Head of caudate nucleus (tissue), 42 donors: ENCODE measurements at regions not wholly inside any gene's neighbourhood (a gene's known extent, or its start where the extent isn't known, plus 50 kb on each side); places are given as distances from the start of the nearest gene placed in this dataset.
"Not testable (repeated sequence)": the region's sequence is repeated elsewhere in the genome, so short reads cannot be mapped to it uniquely, and the experiment has no call there.

Experiments used
- DNase-seq, 42 donors: peaks; one replicate each; pipeline versions ENCODE4 v3.0.0 to v3.0.0-alpha.2; 2020 to 2021; ENCODE audit warnings: mixed read lengths in 7 of 42
- intact Hi-C: fragments of 100-400 bp; cut with DNase I; formaldehyde crosslinking; loops from one replicate; pipeline ENCODE4 v1.15.0; 2022

DNA sequence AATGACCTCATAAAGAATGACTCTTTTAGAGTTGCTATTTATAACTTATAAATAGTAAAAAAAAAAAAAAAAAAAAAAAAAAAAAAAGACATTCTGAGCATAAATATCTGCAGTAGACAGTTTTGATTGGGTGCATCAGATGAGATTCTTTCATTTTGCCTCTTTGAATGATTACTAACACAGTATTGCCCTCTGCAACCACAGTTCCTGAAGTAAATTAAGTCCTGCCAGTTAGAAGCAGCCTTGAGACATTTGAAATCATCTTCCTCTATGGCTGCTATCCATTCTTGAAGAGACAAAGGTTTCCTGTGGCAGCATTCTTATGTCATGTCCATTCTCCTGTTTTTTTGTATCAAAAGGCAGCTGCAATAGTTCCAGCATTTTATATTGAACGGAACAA is 892.4 kb upstream of the MIR17HG start:
- no peak for DNase-seq
- intact Hi-C loops, result no loop called here

DNA sequence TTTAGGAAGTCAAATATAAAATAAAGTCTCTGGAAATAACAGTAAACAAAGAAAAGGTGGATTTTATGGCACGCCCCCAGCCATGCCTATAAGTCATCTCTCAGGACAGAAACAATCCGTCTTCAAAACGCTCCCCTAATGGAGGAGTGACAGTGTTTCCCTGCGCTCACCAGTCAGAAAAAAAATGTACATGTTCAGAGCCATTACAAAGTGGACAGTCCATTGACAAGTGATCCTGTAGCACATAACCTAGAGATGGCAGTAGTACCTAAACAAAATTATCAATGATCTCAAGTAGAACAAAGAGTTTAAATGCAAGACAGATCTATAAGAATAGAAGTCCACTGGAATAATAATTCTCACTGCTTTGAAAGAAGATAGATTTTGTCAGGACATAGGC is 891.7 kb upstream of the MIR17HG start:
- DNase-seq, result no peak
- intact Hi-C loops, result no loop called here

DNA sequence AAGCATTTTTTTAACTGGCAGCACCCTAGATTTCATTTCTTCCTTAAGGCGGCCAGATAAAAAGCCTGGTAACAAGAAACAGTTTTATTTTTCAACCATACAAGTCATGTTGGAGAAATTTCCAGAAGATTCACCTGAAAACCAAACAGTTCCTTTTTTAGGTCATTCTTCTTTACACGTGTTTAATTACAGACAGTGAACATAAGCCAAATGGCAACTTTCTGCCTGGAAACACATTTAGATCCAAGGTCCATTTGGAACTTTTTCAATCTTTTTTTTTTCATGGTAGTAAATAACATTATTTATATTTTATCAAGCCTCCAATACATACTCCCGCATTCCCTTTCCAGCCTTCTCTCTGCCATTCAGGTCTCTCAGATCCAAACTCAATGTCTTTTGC is 886.1 kb upstream of the MIR17HG start:
- DNase-seq, result no peak
- intact Hi-C loops, result no loop called here

DNA sequence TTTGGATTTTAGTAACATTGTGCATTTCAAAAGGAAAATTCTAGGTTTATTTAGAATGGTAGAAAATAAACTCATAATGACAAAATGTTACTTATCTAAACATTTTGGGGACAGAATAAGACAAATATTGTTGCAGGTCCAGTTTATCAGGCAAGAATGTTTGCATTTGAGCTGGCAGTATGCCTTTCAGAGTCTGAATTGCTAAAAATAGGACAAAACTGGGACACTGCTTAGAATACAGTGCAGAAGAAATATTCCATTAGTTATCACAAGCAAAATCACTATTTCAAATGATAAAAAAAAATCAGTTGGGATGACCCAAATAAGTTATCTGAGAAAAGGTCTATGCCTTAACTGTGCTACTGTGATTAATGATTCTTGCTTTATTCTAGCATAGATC is 870.3 kb upstream of the MIR17HG start:
- no peak for DNase-seq

DNA sequence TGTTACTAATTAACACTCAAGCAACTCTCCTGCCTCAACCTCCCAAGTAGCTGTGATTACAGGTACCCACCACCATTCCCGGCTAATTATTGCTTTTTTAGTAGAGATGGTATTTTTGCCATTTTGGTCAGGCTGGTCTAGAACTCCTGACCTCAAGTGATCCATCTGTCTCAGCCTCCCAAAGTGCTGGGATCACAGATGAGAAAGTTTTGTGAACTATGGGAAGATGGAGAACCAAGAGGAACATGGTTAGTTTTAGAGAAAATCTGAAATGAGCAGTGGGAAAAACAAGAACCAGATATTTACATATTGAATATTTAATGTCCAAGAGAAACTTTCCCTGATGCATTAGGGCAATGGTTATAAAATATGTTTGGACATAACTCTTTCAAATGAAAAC is 863.6 kb upstream of the MIR17HG start:
- intact Hi-C loops, result no loop called here
- DNase-seq, result no peak

More for the DNA sequence above, 870.3 kb upstream of the MIR17HG start:
- intact Hi-C loops, result no loop called here

DNA sequence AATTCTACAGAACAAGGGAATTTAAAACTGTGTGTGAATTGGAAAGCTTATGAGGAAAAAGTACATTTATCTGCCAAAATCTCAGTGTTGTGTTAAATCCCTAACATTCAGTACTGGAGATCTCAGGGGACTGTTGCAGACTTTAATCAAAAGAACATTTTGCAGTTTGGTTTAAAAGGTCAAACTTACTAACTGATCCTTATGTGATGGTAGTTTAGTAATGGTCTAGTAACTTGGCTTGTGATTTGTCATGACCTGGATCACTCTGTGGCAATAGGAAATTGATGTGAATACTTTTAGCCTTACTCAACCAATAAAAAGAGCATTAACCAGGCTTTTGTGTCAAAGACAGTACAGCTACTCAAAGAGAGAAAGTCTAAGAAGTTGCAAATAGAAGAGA is 862.1 kb upstream of the MIR17HG start:
- DNase-seq, result no peak
- intact Hi-C loops, result no loop called here

DNA sequence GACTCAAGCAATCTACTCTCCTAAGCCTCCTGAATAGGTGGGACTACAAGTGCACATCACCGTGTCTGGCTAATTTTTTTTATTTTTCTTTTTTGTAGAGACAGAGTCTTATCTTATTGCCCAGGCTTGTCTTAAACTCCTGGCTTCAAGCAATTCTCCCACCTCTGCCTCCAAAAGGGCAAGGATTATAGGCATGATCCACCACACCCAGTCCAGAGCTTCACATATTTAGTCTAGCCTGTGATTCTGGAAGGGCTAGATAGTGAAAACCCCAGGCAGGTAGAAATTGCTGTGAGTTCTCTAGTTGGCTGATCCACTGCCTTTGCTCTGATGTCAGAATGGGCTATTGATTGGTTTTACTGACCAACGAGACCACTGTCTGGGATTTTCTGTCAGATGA is 854.6 kb upstream of the MIR17HG start:
- intact Hi-C loops, result no loop called here
- no peak for DNase-seq

DNA sequence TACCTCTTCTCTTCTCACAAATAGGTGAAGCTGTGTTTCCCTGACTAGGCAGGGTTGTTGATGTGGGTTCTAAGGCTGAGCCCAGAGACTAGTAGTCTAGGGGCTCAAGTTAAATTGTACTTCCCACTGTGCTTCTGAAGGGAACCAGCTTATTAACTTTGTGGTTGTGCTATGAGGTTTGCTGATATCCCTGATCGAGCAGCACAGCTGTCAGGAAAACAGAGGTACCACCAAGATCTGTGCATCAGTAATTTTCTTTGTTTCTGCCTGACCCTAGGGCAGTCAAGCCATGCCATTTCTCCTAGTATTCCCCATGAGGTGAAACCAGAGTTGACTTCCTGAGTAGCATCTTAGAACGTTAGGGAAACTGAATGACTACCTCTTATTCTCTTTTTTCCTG is 853.8 kb upstream of the MIR17HG start:
- intact Hi-C loops, result no loop called here
- DNase-seq, result no peak

DNA sequence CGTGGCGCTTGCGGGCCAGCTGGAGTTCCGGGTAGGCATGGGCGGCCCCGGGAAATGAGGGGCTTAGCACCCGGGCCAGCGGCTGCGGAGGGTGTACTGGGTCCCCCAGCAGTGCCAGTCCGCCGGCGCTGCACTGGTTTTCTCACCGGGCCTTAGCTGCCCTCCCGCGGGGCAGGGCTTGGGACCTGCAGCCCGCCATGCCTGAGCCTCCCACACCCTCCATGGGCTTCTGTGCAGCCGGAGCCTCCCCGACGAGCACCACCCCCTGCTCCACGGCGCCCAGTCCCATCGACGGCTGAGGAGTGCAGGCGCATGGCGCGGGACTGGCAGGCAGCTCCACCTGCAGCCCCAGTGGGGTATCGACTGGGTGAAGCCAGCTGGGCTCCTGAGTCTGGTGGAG is 852.6 kb upstream of the MIR17HG start:
- intact Hi-C loops, DNase-seq: not testable (repeated sequence)

DNA sequence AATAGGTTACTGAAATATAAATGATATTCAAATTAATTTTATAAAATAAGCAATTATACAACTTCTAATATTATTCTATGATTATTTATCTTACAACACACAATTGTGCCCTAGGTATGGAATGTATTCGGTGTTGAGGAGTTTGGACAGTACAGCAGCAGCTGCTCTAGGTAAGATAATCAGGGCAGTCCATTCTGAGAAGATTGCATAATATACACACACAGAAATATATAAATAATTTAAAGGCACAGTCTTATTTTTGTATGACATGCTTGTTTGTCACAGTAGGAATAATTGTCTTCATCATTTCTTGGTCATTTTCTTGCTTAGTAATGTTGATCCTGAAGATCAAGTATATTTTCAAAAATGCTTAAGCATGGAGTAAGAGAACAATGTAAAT is 849.4 kb upstream of the MIR17HG start:
- intact Hi-C loops, result no loop called here
- DNase-seq, result no peak

DNA sequence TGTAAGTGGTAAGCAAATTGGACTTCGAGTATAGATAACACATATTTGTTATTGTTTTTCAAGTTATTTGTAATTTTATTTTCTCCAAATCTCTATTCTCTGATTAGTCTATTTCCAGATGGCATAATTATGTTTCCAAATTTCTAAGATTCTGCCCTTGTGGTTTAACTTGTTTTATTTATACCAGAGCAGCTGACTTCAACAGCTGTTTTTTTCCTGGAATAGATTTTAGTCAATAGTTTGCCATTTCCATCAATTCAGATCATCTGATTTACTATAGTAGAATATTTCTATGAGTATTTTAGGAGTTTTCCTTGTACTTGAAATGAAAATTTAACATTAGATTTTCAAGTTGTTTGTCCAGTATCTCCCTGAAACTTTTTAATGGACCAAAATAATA is 848.7 kb upstream of the MIR17HG start:
- intact Hi-C loops, result no loop called here
- no peak for DNase-seq

DNA sequence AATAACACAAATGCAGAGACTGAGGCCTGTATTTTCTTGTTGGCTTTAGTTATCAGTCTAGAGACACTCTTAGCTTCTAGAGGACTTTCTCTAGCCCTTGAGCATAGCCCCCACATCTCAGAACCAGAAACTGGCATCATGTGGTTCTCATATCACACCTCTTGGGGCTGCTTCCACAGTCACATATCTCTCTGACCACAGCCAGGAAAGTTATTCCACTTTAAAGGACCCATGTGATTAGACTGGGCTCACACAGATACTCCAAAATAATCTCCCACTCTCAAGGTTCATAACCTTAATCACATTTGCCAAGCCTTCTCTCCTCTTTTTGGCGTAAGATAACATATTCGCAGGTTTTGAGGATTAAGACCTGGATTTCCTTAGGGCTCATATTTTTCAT is 846.9 kb upstream of the MIR17HG start:
- DNase-seq, result no peak
- intact Hi-C loops, result no loop called here

DNA sequence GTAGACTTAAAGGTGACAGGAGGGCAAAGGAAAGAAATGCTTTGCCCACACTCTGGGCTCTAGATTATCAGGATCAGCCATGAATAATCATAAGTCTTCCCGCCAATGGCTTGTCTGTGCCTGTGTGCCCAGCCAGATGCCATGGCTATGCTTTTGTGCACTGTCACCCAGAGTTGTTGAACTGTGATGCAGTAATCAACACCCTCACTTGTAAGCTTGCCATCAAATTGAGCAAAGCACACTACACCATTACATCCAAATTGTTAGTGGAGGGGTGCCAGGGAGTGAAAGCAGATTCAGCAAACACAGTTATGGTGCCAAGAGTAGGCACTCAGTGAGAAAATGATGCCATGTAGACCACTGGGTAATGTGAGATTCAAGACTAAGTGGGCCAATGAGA is 845.3 kb upstream of the MIR17HG start:
- peak in 1 of 42 donors; percentile 1 for DNase-seq

DNA sequence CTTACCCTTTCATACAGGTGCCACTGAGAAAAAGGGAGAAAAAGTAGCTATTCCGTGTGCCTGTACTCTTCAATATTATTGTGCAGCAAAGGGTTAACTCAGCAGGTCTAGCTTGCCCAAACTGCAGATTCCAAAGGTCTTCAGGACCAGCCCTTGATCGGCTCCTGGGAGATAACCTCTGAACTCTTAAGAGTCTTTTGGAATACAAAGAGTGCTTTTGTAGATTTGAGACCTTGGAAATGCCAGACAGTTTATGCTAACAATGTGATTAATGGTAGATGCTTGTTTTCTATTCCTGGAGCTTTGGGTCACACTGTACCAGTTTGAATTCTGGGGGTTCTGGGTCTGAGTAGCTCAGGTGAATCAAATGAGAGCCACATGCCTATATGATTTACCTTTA is 844.7 kb upstream of the MIR17HG start:
- intact Hi-C loops, result no loop called here
- no peak for DNase-seq

More for the DNA sequence above, 845.3 kb upstream of the MIR17HG start:
- intact Hi-C loops, result no loop called here

DNA sequence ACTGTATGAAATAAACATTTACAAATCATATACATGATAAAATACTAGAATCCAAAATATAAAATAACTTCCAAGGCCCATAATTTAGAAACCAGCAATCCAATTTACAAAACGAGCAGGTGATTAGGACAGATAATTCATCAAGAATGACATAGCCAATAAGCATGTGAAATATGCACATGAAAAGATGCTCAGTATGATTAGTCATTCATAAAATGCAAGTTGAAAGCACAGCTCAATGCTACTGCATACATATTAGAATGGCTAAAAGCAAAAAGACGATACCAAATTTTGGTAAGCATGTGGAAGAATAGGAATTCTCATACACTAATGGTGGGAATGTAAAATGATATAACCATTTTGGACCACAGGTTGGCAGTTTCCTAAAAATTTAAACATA is 837.2 kb upstream of the MIR17HG start:
- no peak for DNase-seq
- intact Hi-C loops, result no loop called here

DNA sequence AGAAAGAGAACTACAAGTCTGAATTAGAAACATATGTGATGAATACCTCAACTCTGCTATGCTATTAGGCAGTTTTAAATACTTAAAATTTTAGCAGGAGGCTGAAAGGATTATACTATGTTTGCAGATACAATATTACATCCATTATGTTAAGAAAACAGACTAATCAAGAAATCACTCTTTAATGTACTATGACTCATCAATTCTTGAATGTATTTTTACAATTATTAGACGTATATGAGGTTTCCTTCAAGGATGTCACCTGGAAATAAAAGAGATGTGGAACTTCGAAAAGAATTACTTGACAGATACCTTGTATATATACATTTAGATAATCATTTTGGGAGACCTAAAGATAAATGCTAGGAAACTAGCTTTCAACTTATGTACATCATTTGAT is 835.6 kb upstream of the MIR17HG start:
- intact Hi-C loops, result no loop called here
- DNase-seq, result no peak

DNA sequence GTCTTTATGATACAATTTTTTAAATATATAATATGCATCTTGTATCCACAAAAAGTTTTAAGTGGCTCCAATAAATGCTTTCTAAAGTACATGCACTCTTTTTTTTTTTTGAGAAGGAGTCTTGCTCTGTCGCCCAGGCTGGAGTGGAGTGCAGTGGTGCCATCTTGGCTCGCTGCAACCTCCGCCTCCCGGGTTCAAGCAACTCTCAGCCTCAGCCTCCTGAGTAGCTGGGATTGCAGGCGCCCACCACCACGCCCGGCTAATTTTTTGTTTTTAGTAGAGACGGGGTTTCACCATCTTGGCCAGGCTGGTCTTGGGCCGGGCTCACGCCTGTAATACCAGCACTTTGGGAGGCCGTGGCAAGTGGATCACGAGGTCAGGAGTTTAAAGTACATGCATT is 832.8 kb upstream of the MIR17HG start:
- intact Hi-C loops, DNase-seq: not testable (repeated sequence)

DNA sequence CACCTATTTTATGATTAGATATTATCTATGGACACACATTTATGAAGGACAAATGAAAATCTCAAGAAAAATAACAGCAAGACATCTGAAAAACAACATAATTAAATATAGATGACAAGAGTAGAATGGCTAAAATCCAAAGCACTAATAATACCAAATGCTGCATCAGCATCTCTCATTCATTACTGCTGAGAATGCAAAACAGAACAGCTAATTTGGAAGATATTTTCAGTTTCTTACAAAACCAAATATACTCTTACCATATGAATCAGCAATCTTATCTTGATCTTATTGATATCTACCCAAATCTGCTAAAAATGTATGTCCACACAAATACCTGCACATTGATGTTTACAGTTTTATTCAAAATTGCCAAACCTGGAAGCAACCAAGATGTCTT is 829.1 kb upstream of the MIR17HG start:
- intact Hi-C loops, result no loop called here
- no peak for DNase-seq

DNA sequence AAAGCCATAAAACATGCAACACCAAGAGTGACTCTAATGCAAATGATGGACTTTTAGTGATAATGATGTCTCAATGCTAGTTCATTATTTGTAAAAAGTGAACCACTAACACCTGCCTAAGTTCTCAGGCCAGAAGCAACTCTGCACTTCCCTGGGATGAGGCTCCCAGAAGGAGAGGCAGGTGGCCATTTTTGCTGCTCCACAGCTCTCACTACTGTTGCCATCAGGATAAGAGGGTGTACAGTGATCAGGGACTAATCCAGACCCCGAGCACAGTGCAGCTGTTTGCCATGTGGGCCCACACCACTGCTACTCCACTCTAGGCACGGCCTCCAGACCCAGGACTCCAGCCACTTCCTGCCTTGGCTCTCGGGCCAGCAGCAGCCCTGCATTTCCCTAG is 828.3 kb upstream of the MIR17HG start:
- intact Hi-C loops, result no loop called here
- DNase-seq, result no peak

DNA sequence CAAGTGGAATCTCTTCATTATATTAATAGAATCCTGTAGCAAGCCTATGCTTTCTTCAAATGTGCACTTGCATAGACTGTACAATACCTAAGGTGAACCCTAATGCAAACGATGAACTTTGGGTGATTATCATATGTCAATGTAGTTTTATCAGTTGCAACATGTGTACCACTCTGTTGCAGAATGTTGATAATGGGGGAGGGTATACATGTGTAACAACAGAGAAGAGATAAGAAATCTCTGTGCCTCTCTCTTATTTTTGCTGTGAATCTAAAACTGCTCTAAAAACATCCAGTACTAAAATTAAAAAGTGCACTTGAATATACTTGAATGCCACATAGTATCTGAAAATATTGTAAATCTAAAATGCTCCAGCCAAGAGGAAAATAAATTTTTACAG is 820.8 kb upstream of the MIR17HG start:
- no peak for DNase-seq
- intact Hi-C loops, result no loop called here

DNA sequence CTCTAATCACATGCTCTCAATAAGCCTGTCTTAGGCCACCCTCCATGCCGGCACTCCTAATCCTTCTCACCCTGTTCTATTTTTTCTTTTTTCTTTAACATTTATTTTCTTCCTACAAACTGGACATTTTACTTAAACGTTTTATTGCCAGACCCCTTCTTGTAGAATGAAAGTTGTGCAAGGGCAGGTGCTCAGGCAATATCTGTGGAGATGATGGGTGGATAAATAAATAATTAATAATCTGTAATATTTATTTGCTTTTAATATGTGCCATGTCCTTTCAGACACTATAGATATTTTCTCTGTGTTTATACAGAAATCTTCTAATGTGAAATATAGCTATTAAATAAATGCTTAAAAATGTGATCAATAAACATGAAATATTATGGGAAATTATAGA is 815.7 kb upstream of the MIR17HG start:
- intact Hi-C loops, result no loop called here
- no peak for DNase-seq

DNA sequence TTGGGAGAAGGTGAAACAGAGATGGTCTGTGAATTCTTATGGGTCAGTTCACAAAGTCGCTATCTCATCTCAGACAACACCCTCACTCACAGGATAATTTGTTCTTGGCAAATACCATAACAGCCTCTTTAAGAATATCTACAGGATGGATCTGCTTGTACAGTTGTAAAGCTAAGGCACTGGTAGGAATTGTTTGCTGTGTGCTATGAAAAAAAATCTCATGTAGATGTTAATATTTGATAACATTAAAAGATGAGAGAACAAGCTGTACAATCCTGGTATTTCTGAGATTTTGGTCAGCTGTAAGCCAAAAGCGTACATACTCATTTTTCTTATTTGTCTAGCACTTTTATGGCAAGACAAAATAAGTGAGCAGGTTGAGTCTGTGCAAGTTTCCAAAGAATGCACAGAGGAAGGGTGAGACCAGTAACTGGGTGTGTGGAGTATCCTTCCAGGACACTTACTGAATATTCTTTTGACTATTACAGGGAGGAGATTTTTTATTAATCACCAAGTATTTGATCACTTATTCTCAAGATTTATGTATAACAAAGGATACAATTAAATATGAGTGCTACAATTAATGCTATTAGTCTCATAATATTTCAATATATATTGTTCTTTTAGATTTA is 814.5 kb upstream of the MIR17HG start:
- DNase-seq, result no peak
- intact Hi-C loops, result no loop called here
